ENCODE measurements at regions not wholly inside any gene's neighbourhood (a gene's known extent, or its start where the extent isn't known, plus 50 kb on each side); places are given as distances from the start of the nearest gene placed in this dataset.

GRCh38 chr20:57023997-57024396 is 242.4 kb downstream of the BMP7 start:
- TF ChIP-seq CTCF (IDR thresholded peaks at IDR 0.05 in 2 of 3, conservative IDR thresholded peaks at IDR 0.05 in 1 of 3; ENCODE audit: borderline replicate concordance in 1 of 3, insufficient read depth in 1 of 3, low read depth in 2 of 3, low read length in 2 of 3) (no peak), POLR2A (IDR thresholded peaks at IDR 0.05; ENCODE audit: borderline replicate concordance, extremely low read depth, insufficient read depth, insufficient read length) (no peak), POLR2AphosphoS5 (IDR thresholded peaks at IDR 0.05; ENCODE audit: low read depth, low read length) (no peak), MAX (IDR thresholded peaks at IDR 0.05) (no peak), ATF3 (IDR thresholded peaks at IDR 0.05) (no peak)
